ENCODE measurements at regions not wholly inside any gene's neighbourhood (a gene's known extent, or its start where the extent isn't known, plus 50 kb on each side); places are given as distances from the start of the nearest gene placed in this dataset.

GRCh38 chr19:30160426-30160825 is 211.8 kb upstream of the ZNF536 start:
- DNase-seq (ENCODE audit: extremely low spot score, unreplicated experiment): peak; percentile 76
- Mint-ChIP-seq H3K36me3 (ENCODE audit: unreplicated experiment) (no peaks in the 10 kb centered on the region), H3K27me3 (ENCODE audit: unreplicated experiment) (no peaks in the 10 kb centered on the region), H3K4me3 (ENCODE audit: unreplicated experiment) (no peak overlapping the region), H3K9me3 (ENCODE audit: unreplicated experiment) (peaks cover 16% of the 10 kb centered on the region), H3K27ac (ENCODE audit: unreplicated experiment) (no peak overlapping the region), H3K4me1 (ENCODE audit: unreplicated experiment) (no peaks in the 10 kb centered on the region)
- TF ChIP-seq, protein P1, sequence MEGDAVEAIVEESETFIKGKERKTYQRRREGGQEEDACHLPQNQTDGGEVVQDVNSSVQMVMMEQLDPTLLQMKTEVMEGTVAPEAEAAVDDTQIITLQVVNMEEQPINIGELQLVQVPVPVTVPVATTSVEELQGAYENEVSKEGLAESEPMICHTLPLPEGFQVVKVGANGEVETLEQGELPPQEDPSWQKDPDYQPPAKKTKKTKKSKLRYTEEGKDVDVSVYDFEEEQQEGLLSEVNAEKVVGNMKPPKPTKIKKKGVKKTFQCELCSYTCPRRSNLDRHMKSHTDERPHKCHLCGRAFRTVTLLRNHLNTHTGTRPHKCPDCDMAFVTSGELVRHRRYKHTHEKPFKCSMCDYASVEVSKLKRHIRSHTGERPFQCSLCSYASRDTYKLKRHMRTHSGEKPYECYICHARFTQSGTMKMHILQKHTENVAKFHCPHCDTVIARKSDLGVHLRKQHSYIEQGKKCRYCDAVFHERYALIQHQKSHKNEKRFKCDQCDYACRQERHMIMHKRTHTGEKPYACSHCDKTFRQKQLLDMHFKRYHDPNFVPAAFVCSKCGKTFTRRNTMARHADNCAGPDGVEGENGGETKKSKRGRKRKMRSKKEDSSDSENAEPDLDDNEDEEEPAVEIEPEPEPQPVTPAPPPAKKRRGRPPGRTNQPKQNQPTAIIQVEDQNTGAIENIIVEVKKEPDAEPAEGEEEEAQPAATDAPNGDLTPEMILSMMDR (IDR thresholded peaks at IDR 0.05): no peak

- H3K9me3 Mint-ChIP-seq (ENCODE audit: unreplicated experiment): peaks cover 16% of the 10 kb centered on the region
- no peak overlapping the region for H3K27ac Mint-ChIP-seq (ENCODE audit: unreplicated experiment)
- TF ChIP-seq, protein P1 (IDR thresholded peaks at IDR 0.05): no peak
- no peak for DNase-seq (ENCODE audit: extremely low spot score, unreplicated experiment)
- no peak overlapping the region for H3K4me3 Mint-ChIP-seq (ENCODE audit: unreplicated experiment)
- no peaks in the 10 kb centered on the region for H3K36me3 Mint-ChIP-seq (ENCODE audit: unreplicated experiment)
- no peaks in the 10 kb centered on the region for H3K4me1 Mint-ChIP-seq (ENCODE audit: unreplicated experiment)
- H3K27me3 Mint-ChIP-seq (ENCODE audit: unreplicated experiment): no peaks in the 10 kb centered on the region
These were observed 211.0 kb upstream of the ZNF536 start for GRCh38 chr19:30161021-30161655.

DNA sequence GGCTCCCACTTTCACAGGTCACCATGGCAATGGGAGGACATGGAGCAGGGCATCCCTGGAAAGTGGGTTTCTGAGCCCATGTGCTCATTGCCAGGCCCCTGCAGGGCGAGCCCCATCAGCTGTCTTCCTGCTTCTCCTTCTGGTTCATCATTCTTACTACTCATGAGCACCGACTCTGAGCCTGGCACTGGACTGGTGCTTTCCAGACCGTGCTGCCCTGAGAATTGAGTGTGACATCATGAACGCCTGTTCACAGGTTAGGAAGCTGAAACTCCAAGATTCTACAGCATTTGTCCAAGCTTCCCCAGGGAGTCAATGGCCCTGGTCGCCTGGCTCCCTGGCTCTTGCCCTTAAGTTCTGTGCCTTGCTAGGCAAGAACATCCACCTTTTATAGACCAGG is 210.4 kb upstream of the ZNF536 start:
- no peak for DNase-seq (ENCODE audit: extremely low spot score, unreplicated experiment)
- TF ChIP-seq, protein P1 (IDR thresholded peaks at IDR 0.05): no peak
- H3K4me1 Mint-ChIP-seq (ENCODE audit: unreplicated experiment): no peaks in the 10 kb centered on the region
- peaks cover 16% of the 10 kb centered on the region for H3K9me3 Mint-ChIP-seq (ENCODE audit: unreplicated experiment)
- H3K4me3 Mint-ChIP-seq (ENCODE audit: unreplicated experiment): no peak overlapping the region
- no peaks in the 10 kb centered on the region for H3K27me3 Mint-ChIP-seq (ENCODE audit: unreplicated experiment)
- H3K27ac Mint-ChIP-seq (ENCODE audit: unreplicated experiment): no peak overlapping the region
- no peaks in the 10 kb centered on the region for H3K36me3 Mint-ChIP-seq (ENCODE audit: unreplicated experiment)

DNA sequence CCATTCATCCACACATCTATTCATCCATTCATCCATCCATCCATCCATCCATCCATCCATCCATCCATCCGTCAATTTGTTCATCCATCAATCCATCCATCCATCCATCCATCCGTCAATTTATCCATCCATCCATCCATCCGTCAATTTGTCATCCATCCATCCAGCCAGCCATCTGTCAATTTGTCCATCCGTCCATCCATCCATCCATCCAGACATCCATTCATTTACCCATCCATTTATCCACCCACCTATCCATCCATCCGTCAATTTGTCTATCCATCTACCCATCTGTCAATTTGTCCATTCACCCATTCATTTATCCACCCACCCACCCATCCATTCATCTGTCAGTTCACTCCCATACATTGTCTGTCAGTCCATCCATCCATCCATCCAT is 209.5 kb upstream of the ZNF536 start:
- Mint-ChIP-seq H3K9me3 (ENCODE audit: unreplicated experiment) (peaks cover 16% of the 10 kb centered on the region), H3K4me3 (ENCODE audit: unreplicated experiment) (no peak overlapping the region), H3K27ac (ENCODE audit: unreplicated experiment) (no peak overlapping the region), H3K27me3 (ENCODE audit: unreplicated experiment) (no peaks in the 10 kb centered on the region), H3K36me3 (ENCODE audit: unreplicated experiment) (no peaks in the 10 kb centered on the region), H3K4me1 (ENCODE audit: unreplicated experiment) (no peaks in the 10 kb centered on the region)
- TF ChIP-seq, protein P1 (IDR thresholded peaks at IDR 0.05): no peak
- DNase-seq (ENCODE audit: extremely low spot score, unreplicated experiment): no peak

DNA sequence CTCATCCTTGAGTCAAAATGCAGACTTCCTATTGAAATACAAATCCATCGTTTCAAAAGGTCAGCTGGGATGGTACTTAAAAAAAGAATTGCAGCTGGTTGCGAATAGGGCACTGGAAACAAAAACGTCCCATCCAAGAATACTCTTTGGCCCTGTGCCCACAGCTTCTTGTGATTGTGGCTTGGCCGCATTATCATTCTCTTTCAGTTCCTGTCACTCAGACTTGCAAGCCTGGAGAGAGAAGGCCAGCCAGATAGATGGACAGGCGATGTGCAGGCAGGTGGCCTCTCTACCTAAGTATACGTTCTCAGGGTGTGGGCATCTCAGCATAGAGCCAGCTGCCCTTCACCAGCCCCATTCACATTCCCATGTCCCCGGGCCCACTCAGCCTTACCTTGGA is 208.5 kb upstream of the ZNF536 start:
- Mint-ChIP-seq H3K27me3 (ENCODE audit: unreplicated experiment) (no peaks in the 10 kb centered on the region), H3K9me3 (ENCODE audit: unreplicated experiment) (peaks cover 16% of the 10 kb centered on the region), H3K4me3 (ENCODE audit: unreplicated experiment) (no peak overlapping the region), H3K36me3 (ENCODE audit: unreplicated experiment) (no peaks in the 10 kb centered on the region), H3K4me1 (ENCODE audit: unreplicated experiment) (no peaks in the 10 kb centered on the region), H3K27ac (ENCODE audit: unreplicated experiment) (no peak overlapping the region)
- TF ChIP-seq, protein P1 (IDR thresholded peaks at IDR 0.05): no peak
- no peak for DNase-seq (ENCODE audit: extremely low spot score, unreplicated experiment)

Measured in osteocyte (in vitro differentiated cells).